Omental fat pad (tissue), 3 donors: ENCODE measurements at regions not wholly inside any gene's neighbourhood (a gene's known extent, or its start where the extent isn't known, plus 50 kb on each side); places are given as distances from the start of the nearest gene placed in this dataset.

Source experiments
- ATAC-seq: fragments of 150-250 bp; one replicate; pipeline ENCODE4 v1.9.1; 2016; ENCODE audit warnings: mild to moderate bottlenecking, moderate library complexity; ENCODE audit not compliant: low FRiP score
- DNase-seq: peaks from one replicate; pipeline ENCODE4 v3.0.0-alpha.2; 2019; ENCODE audit warnings: low spot score
- TF ChIP-seq, protein P1 (sequence below), 3 donors: fragments of 450-650 bp; IDR thresholded peaks; one replicate each; pipeline ENCODE4 v1.5.1; 2016 to 2017; ENCODE audit warnings: antibody characterized with exemption in 3 of 3, mild to moderate bottlenecking in 3 of 3, moderate library complexity in 2 of 3

DNA sequence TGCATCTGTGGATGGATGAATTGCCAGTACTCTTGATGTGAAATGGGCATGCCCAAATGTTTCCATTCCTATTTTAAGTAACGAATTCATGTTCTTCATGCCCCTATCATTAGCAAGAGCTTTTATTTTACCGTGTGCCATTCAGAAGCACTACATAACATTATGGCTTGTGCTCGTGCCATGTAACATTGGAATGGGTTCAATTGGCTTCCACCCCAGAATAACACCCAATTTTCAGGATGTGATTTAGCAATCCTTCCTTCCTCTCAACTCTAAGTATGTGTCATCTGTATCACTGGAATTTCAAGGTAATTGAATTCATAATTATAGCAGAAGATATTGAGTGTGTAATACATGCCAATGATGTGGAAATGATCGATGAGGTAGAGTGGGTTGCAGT, 145.8 kb upstream of the TMPO start:
- DNase-seq (no peak), ATAC-seq (no peak)
- TF ChIP-seq, protein P1, sequence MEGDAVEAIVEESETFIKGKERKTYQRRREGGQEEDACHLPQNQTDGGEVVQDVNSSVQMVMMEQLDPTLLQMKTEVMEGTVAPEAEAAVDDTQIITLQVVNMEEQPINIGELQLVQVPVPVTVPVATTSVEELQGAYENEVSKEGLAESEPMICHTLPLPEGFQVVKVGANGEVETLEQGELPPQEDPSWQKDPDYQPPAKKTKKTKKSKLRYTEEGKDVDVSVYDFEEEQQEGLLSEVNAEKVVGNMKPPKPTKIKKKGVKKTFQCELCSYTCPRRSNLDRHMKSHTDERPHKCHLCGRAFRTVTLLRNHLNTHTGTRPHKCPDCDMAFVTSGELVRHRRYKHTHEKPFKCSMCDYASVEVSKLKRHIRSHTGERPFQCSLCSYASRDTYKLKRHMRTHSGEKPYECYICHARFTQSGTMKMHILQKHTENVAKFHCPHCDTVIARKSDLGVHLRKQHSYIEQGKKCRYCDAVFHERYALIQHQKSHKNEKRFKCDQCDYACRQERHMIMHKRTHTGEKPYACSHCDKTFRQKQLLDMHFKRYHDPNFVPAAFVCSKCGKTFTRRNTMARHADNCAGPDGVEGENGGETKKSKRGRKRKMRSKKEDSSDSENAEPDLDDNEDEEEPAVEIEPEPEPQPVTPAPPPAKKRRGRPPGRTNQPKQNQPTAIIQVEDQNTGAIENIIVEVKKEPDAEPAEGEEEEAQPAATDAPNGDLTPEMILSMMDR (IDR thresholded peaks at IDR 0.05), result no peak

DNA sequence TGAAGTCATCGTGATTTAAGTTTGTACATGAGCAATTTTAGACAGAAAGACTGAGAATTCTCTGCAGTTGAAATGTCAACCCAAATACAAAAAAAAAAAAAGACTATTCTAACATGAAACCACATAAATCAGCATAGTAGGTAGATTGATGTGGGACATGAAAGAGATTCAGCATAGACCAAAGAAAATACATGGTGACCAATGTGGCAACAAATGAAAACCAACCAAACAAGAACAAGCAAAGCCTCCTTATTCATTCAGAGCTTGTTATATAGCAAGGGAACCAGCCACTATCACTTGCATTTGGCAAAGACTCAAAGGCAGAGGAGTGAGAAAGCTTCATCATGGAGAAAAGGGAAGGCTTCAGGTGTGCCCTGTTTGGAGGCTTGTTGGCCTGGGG, 144.4 kb upstream of the TMPO start:
- no peak for DNase-seq
- no peak for ATAC-seq
- TF ChIP-seq, protein P1 (IDR thresholded peaks at IDR 0.05), result no peak

DNA sequence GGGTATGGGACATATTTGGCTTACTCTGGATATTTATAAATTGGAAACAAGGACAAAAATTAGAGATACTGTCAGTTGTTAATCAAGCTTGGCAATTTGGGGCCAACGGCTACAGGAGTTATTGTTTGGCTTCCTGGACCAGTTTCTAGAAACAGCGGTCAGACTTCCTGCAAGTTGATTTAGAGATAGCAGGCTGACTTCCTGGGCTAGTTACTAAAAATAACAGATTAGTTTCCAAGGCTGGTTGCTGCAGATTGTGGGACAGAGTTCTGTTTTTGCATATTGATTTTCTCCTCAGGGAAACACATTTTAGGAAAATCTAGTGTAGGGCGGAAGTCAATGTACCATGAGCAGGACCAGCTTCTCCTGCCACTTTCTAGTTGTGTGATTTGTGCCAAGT, 144.0 kb upstream of the TMPO start:
- TF ChIP-seq, protein P1 (IDR thresholded peaks at IDR 0.05), result no peak
- ATAC-seq (no peak), DNase-seq (no peak)

DNA sequence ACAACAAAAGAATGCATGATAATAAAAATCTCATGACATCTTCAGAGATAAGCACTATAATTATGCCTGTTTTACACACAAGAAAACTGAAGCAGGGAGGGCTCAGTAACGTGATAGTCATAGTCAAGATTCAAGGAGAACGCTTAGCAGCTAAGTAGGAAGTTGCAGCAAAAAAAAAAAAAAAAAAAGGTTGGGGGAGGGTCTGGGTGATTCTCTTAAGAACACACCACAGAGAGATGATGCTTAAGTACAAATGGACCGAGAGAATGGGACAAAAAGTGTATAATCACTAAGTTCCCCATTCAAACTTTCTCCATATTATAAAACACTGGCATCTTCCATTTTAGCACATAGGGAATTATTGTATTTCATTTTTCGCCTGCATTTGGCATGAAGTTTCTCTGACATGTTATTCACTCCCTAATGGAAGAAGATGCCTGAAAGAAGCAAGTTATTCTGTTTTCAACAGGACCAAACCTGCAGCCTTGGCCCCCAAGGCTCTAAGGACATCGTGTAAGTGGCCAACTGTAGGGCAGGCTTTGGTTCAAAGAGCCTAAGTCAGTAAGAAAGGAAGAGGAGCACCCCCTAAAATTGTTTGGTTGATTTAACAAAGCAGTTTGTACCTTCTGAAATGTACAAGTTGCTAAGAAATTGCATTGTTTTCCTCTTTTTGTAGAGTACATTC, 142.9 kb upstream of the TMPO start:
- TF ChIP-seq, protein P1 (IDR thresholded peaks at IDR 0.05), result no peak
- DNase-seq (no peak), ATAC-seq (no peak)

DNA sequence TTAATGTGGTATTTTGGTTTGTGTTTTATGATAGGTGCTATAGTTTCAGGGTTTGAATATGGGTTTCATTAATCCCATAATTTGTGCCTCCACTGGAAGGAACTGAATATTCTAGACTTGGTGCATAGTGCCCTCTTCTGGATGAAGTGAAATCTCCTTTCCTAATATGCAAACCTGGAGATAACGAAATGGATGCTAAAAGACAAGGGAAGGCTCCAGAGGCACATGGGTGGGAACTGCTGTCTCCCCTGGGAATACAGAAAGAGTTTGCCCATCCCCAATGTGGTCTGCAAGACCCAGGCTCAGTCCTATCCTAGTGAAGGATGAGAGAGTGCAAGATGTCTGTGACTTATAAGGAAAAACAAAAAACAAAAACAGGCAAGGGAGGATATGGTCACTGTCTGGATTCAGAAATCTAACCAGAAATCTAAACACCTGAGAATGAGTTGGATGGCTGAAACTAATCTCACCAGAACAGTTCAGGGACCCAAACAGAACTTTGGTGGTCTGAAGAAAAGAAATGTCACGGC, 142.3 kb upstream of the TMPO start:
- ATAC-seq, result no peak
- DNase-seq, result no peak
- TF ChIP-seq, protein P1 (IDR thresholded peaks at IDR 0.05), result no peak

DNA sequence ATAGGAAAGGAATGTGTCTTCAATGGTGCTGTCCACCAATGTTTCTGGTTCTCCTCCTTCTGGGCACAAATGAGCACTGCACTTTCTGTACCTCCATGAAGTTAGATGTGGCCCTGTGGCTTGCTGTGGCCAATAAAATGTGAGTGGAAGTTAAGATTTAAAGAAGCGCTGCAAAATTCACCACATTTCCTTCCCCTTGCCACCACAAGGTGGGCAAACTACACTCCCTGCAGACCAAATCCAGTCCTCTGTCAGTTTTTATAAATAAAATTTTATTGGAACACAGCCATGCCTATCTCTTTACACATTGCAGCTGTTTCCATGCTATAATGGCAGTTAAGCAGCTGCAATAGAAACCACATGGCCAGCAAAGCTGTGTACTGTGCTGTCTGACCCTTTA, 141.4 kb upstream of the TMPO start:
- TF ChIP-seq, protein P1 (IDR thresholded peaks at IDR 0.05), result no peak
- no peak for DNase-seq
- ATAC-seq, result no peak

DNA sequence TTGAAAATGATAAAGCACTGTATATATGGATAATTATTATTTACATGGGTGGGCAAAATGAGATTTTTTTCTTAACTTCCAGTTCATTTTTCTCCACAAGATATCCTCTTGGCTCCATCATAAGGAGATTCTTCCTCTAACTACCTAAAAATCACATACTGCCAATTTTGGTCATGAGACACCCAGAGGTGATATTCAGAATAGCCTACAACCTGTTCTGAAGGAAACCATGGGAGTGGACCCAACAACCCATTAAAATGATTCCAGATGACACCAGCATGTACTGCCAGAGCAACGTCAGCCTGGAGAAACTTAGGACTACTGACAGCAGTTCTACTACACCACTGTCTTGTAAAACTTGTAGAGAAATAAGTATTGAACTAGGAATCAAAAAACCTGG, 136.3 kb upstream of the TMPO start:
- ATAC-seq, result no peak
- TF ChIP-seq, protein P1 (IDR thresholded peaks at IDR 0.05), result no peak
- DNase-seq, result no peak
